GM04504 (cell line): ENCODE measurements at regions not wholly inside any gene's neighbourhood (a gene's known extent, or its start where the extent isn't known, plus 50 kb on each side); places are given as distances from the start of the nearest gene placed in this dataset.

Experiments used
- DNase-seq: peaks from one replicate; pipeline ENCODE4 v3.0.0-alpha.2; 2012; ENCODE audit warnings: low read depth

GRCh38 chr5:170159947-170160346 lies 54.2 kb downstream of the FOXI1 start:
- no peak for DNase-seq

DNA sequence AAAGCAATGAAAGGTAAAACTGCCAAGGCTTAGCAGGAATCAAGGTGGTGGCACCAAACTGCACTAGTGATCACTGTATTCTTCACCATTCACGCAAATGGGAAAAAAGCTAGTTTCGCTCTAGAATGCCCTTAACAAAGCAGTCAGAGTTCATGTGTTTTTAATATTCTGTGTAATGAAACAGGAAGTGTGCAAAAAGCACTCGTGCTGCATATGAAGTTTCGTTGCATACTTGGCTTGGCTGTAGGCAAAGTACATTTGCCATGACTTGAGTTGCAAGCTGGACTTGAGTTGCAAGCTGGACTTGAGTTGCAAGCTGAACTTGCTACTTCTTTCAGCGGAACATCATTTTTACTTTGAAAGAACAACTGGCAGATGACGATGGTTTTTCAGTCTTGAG lies 55.4 kb downstream of the FOXI1 start:
- no peak for DNase-seq

GRCh38 chr5:170162631-170163321 lies 57.1 kb downstream of the FOXI1 start:
- DNase-seq: no peak

GRCh38 chr5:170164087-170164486 lies 58.4 kb downstream of the FOXI1 start:
- no peak for DNase-seq

DNA sequence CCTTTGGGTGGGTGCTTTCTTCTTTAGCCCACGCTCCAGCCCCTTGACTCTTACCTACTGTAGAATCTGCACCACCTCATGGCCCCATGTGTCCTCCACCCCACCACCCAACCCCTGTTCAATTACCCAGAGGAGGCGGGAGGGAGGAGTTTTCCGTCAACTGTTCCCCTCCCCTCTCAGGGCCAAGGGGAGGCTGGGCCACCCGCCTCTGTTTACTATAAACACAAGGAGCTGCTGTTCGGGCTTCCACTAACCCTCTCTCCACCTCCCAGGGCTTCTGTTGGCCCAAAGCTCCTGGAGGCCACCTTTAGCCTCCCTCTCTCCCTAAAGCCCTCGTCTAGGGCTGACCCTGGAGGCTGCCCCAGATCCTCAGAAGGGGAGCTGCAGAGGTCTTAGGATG lies 59.2 kb downstream of the FOXI1 start:
- no peak for DNase-seq

DNA sequence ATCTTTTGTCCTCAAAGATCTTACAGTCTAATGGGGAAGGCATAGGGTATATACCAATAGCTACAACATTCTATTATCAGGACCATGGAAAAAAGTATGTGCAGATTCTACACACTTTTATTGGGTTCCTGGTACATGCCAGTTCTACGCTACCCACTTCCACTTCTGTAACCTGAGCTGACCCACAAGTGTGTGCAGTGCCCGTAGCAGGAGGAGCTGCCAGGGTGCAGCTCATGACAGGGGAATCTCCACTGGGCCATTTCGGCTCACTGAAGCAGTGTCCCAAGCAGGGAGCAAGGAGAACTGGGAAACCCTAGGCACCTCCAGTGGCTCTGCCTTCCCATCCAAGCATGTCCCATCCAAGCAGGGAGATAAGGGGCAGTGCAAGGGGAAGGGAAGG lies 60.4 kb downstream of the FOXI1 start:
- no peak for DNase-seq

- DNase-seq: no peak
These were observed 62.3 kb downstream of the FOXI1 start for GRCh38 chr5:170168002-170168401.

GRCh38 chr5:170168797-170169196 lies 63.1 kb downstream of the FOXI1 start:
- DNase-seq: no peak

DNA sequence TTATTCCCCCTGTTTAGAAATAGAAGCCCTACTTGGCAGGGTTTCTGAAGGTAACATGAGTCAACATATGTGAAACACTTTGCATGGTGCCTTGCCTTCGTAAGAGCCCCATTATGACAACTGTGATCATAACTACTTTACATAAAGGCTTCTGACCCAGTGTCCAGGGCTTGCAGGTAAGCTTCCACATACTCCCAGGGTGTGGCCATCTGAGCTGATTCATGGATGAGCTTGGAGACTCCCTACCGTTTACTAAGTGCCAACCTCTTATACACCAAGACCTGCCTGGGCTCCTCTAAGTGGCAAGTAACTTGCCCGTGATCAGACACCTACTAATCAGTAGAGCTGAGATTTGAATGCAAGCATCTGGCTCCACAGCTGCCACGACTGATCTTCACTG lies 62.8 kb upstream of the C5orf58 start:
- no peak for DNase-seq

DNA sequence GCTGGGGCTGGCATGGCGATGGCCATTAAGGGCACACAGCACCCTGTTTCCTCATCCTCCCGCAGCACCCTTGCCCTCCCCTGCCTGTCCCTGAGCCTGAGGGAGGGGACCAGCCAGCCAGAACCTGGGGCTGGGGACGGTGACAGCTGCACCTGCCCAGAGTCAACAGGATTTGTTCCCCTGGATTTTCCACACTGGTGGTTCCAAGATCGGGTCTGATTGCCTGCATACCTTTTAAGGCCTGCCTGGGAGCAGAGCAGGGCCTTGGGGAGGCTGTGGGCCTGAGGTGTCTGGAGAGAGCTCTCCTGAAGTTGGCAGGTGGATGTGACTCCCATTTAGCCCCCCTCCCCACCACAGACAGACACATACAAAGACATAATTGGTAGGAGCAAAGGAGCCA lies 61.0 kb upstream of the C5orf58 start:
- DNase-seq: no peak

- DNase-seq: peak; percentile 42
These were observed 59.6 kb upstream of the C5orf58 start for GRCh38 chr5:170173227-170173626.

GRCh38 chr5:170173647-170174046 lies 59.1 kb upstream of the C5orf58 start:
- no peak for DNase-seq

DNA sequence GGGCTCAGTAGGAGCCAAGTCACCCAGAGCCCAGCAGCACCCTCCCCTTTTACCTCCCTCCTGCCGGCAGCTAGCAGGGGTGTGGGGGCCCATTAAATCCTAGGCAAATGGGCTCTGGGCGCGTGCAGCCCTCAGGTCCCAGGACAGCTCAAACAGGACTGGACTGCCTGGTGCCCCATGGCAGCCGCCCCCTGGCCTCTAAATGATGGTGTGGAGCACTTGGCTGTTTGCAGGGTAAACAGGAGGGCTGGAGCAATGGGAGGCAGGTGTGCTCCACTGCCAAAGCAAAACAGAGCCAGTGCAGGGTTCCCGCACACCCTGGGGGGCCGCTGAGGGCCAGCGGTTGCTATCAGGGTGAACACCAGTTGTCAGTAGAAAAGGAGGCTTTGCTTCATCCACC lies 55.9 kb upstream of the C5orf58 start:
- DNase-seq: no peak

DNA sequence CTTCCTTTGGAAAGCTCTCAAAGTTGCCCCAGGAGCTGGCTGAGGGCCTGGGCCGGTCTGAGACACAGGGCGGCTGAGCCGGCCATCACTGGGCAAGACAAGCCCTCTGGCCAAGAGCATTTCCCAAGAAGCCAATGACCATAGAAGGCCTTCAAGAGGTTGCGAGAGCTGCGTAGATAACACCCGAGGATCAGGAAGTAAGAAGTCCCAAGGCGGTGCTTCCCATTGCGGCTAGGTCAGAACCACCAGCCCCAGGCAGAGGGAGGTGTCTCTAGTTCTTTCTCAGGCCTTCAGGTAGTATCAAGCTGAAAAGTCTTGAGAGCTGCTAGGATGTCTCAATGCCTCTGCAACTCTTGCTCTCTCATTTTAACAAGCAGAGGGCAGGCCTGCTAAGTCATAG lies 54.0 kb upstream of the C5orf58 start:
- DNase-seq: no peak

DNA sequence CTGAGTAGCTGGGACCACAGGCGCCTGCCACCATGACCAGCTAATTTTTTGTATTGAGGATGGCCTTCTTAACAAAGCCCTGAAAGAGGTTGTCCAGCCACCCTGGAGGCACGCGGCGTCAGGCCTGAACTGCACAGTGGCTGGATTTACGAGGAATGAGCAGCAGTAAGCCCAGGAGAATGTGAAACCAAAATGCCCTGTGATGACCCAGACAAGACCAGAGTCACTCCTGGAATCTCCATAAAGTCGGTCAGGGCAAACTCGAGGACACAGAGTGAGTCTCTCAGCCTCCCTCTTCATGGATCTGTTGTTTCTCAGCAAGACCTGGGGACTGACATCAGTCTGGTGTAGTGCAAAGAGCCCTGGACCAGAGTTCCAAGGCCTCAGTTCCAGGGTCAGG lies 53.2 kb upstream of the C5orf58 start:
- DNase-seq: no peak

DNA sequence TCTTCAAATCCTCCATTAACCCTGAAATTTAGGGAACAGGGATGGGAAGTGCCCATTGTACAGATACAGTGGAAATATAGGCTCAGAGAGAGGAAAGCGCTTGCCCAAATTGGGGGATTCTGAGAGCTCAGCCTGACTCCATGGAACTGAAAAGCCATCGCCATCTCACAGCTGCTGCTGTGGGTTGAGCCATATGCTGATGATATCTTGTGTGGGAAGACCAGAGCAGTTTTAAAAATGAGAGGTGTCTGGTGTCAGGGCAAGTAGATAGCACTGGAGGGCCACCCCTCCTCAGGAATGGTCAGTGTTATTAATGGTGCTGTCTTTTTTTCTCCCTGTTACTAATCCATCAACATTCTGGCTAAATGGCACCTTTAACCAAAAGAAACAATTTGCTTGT lies 50.9 kb upstream of the C5orf58 start:
- DNase-seq: no peak

- DNase-seq: no peak
These were observed 50.3 kb upstream of the C5orf58 start for GRCh38 chr5:170182491-170182890.
